ENCODE measurements at regions not wholly inside any gene's neighbourhood (a gene's known extent, or its start where the extent isn't known, plus 50 kb on each side); places are given as distances from the start of the nearest gene placed in this dataset.

GRCh38 chr13:44809190-44809589 is 180.1 kb downstream of the NUFIP1 start:
- no peak overlapping the region for H3K23ac ChIP-seq (ENCODE audit: low read length)
- WGBS (ENCODE audit: extremely low coverage, insufficient coverage, low lambda C conversion rate): no CpG with 5 or more reads among the region's 9 CpGs
- H3K36me3 ChIP-seq (ENCODE audit: control insufficient read depth, insufficient read depth, low read length): no peaks in the 10 kb centered on the region
- no peaks in the 10 kb centered on the region for H3K27me3 ChIP-seq (ENCODE audit: insufficient read depth, low read length, poor library complexity)
- no peaks in the 10 kb centered on the region for H3K4me1 ChIP-seq (ENCODE audit: control insufficient read depth, low read depth, low read length)
- H4K5ac ChIP-seq (ENCODE audit: low read length): no peak overlapping the region
- H2BK15ac ChIP-seq (replicated peaks; ENCODE audit: low read depth): no peak overlapping the region
- no peak overlapping the region for H3K4ac ChIP-seq (ENCODE audit: low read depth, low read length)
- no peaks in the 10 kb centered on the region for H3K79me1 ChIP-seq (ENCODE audit: low read length)
- H3K56ac ChIP-seq (ENCODE audit: low read length): no peak overlapping the region
- no peak overlapping the region for H3K4me3 ChIP-seq (ENCODE audit: low read length)
- H2BK120ac ChIP-seq (ENCODE audit: low read depth, low read length): no peak overlapping the region
- no peak overlapping the region for H3K4me2 ChIP-seq (ENCODE audit: low read length)
- no peak overlapping the region for H4K8ac ChIP-seq (ENCODE audit: low read depth, low read length)
- no peak overlapping the region for H2AK5ac ChIP-seq (ENCODE audit: low read length)
- no peak overlapping the region for H3K27ac ChIP-seq (ENCODE audit: low read depth, low read length)
- H2BK5ac ChIP-seq (ENCODE audit: low read length): no peak overlapping the region
- no peak overlapping the region for H3K18ac ChIP-seq (ENCODE audit: low read length)
- H3K79me2 ChIP-seq (ENCODE audit: control insufficient read depth, insufficient read depth, low read length): no peaks in the 10 kb centered on the region
- DNase-seq: no peak
- H3K9ac ChIP-seq (ENCODE audit: low read length): no peak overlapping the region

- Histone ChIP-seq H3K4me1 (ENCODE audit: control insufficient read depth, low read depth, low read length) (no peaks in the 10 kb centered on the region), H4K5ac (ENCODE audit: low read length) (no peak overlapping the region), H2AK5ac (ENCODE audit: low read length) (no peak overlapping the region), H2BK120ac (ENCODE audit: low read depth, low read length) (no peak overlapping the region), H4K8ac (ENCODE audit: low read depth, low read length) (no peak overlapping the region), H3K27me3 (ENCODE audit: insufficient read depth, low read length, poor library complexity) (no peaks in the 10 kb centered on the region), H3K9ac (ENCODE audit: low read length) (no peak overlapping the region), H3K56ac (ENCODE audit: low read length) (no peak overlapping the region), H2BK5ac (ENCODE audit: low read length) (no peak overlapping the region), H3K23ac (ENCODE audit: low read length) (no peak overlapping the region), H3K27ac (ENCODE audit: low read depth, low read length) (no peak overlapping the region), H3K4me3 (ENCODE audit: low read length) (no peak overlapping the region), H3K4ac (ENCODE audit: low read depth, low read length) (no peak overlapping the region), H2BK15ac (replicated peaks; ENCODE audit: low read depth) (no peak overlapping the region), H3K18ac (ENCODE audit: low read length) (no peak overlapping the region), H3K79me1 (ENCODE audit: low read length) (no peaks in the 10 kb centered on the region), H3K36me3 (ENCODE audit: control insufficient read depth, insufficient read depth, low read length) (no peaks in the 10 kb centered on the region), H3K79me2 (ENCODE audit: control insufficient read depth, insufficient read depth, low read length) (no peaks in the 10 kb centered on the region), H3K4me2 (ENCODE audit: low read length) (no peak overlapping the region)
- WGBS (ENCODE audit: extremely low coverage, insufficient coverage, low lambda C conversion rate): no CpG with 5 or more reads among the region's 1 CpG
- no peak for DNase-seq
Observed at GRCh38 chr13:44808185-44808584, 181.1 kb downstream of the NUFIP1 start.

GRCh38 chr13:44807449-44808034 is 181.7 kb downstream of the NUFIP1 start:
- no peak overlapping the region for H2BK5ac ChIP-seq (ENCODE audit: low read length)
- no peak overlapping the region for H3K4me2 ChIP-seq (ENCODE audit: low read length)
- H3K79me2 ChIP-seq (ENCODE audit: control insufficient read depth, insufficient read depth, low read length): no peaks in the 10 kb centered on the region
- no peak overlapping the region for H3K56ac ChIP-seq (ENCODE audit: low read length)
- no peak for DNase-seq
- H3K27ac ChIP-seq (ENCODE audit: low read depth, low read length): no peak overlapping the region
- H3K79me1 ChIP-seq (ENCODE audit: low read length): no peaks in the 10 kb centered on the region
- H2AK5ac ChIP-seq (ENCODE audit: low read length): no peak overlapping the region
- no peak overlapping the region for H2BK15ac ChIP-seq (replicated peaks; ENCODE audit: low read depth)
- no peaks in the 10 kb centered on the region for H3K36me3 ChIP-seq (ENCODE audit: control insufficient read depth, insufficient read depth, low read length)
- H3K23ac ChIP-seq (ENCODE audit: low read length): no peak overlapping the region
- H4K8ac ChIP-seq (ENCODE audit: low read depth, low read length): no peak overlapping the region
- H3K18ac ChIP-seq (ENCODE audit: low read length): no peak overlapping the region
- no peak overlapping the region for H2BK120ac ChIP-seq (ENCODE audit: low read depth, low read length)
- H4K5ac ChIP-seq (ENCODE audit: low read length): no peak overlapping the region
- H3K4me3 ChIP-seq (ENCODE audit: low read length): no peak overlapping the region
- H3K4me1 ChIP-seq (ENCODE audit: control insufficient read depth, low read depth, low read length): no peaks in the 10 kb centered on the region
- H3K4ac ChIP-seq (ENCODE audit: low read depth, low read length): no peak overlapping the region
- WGBS (ENCODE audit: extremely low coverage, insufficient coverage, low lambda C conversion rate): no CpG with 5 or more reads among the region's 5 CpGs
- no peak overlapping the region for H3K9ac ChIP-seq (ENCODE audit: low read length)
- no peaks in the 10 kb centered on the region for H3K27me3 ChIP-seq (ENCODE audit: insufficient read depth, low read length, poor library complexity)

- H3K4ac ChIP-seq (ENCODE audit: low read depth, low read length): no peak overlapping the region
- H3K4me2 ChIP-seq (ENCODE audit: low read length): no peak overlapping the region
- H3K18ac ChIP-seq (ENCODE audit: low read length): no peak overlapping the region
- no peaks in the 10 kb centered on the region for H3K79me1 ChIP-seq (ENCODE audit: low read length)
- H3K27ac ChIP-seq (ENCODE audit: low read depth, low read length): no peak overlapping the region
- H3K4me3 ChIP-seq (ENCODE audit: low read length): no peak overlapping the region
- no peak overlapping the region for H3K23ac ChIP-seq (ENCODE audit: low read length)
- no peaks in the 10 kb centered on the region for H3K27me3 ChIP-seq (ENCODE audit: insufficient read depth, low read length, poor library complexity)
- H4K8ac ChIP-seq (ENCODE audit: low read depth, low read length): no peak overlapping the region
- no CpG with 5 or more reads among the region's 10 CpGs for WGBS (ENCODE audit: extremely low coverage, insufficient coverage, low lambda C conversion rate)
- H3K79me2 ChIP-seq (ENCODE audit: control insufficient read depth, insufficient read depth, low read length): no peaks in the 10 kb centered on the region
- H4K5ac ChIP-seq (ENCODE audit: low read length): no peak overlapping the region
- H3K9ac ChIP-seq (ENCODE audit: low read length): no peak overlapping the region
- H2BK120ac ChIP-seq (ENCODE audit: low read depth, low read length): no peak overlapping the region
- no peak overlapping the region for H3K56ac ChIP-seq (ENCODE audit: low read length)
- no peak overlapping the region for H2AK5ac ChIP-seq (ENCODE audit: low read length)
- no peaks in the 10 kb centered on the region for H3K4me1 ChIP-seq (ENCODE audit: control insufficient read depth, low read depth, low read length)
- H2BK5ac ChIP-seq (ENCODE audit: low read length): no peak overlapping the region
- no peaks in the 10 kb centered on the region for H3K36me3 ChIP-seq (ENCODE audit: control insufficient read depth, insufficient read depth, low read length)
- no peak overlapping the region for H2BK15ac ChIP-seq (replicated peaks; ENCODE audit: low read depth)
- DNase-seq: no peak
Observed at GRCh38 chr13:44806826-44807225, 182.4 kb downstream of the NUFIP1 start.

GRCh38 chr13:44805585-44805984 is 183.7 kb downstream of the NUFIP1 start:
- DNase-seq: no peak
- no CpG with 5 or more reads among the region's 5 CpGs for WGBS (ENCODE audit: extremely low coverage, insufficient coverage, low lambda C conversion rate)
- Histone ChIP-seq H3K79me1 (ENCODE audit: low read length) (no peaks in the 10 kb centered on the region), H3K4ac (ENCODE audit: low read depth, low read length) (no peak overlapping the region), H3K23ac (ENCODE audit: low read length) (no peak overlapping the region), H4K8ac (ENCODE audit: low read depth, low read length) (no peak overlapping the region), H3K18ac (ENCODE audit: low read length) (no peak overlapping the region), H2BK15ac (replicated peaks; ENCODE audit: low read depth) (no peak overlapping the region), H3K4me2 (ENCODE audit: low read length) (no peak overlapping the region), H2BK120ac (ENCODE audit: low read depth, low read length) (no peak overlapping the region), H4K5ac (ENCODE audit: low read length) (no peak overlapping the region), H3K9ac (ENCODE audit: low read length) (no peak overlapping the region), H3K79me2 (ENCODE audit: control insufficient read depth, insufficient read depth, low read length) (no peaks in the 10 kb centered on the region), H3K4me1 (ENCODE audit: control insufficient read depth, low read depth, low read length) (no peaks in the 10 kb centered on the region), H2AK5ac (ENCODE audit: low read length) (no peak overlapping the region), H3K36me3 (ENCODE audit: control insufficient read depth, insufficient read depth, low read length) (no peaks in the 10 kb centered on the region), H3K4me3 (ENCODE audit: low read length) (no peak overlapping the region), H3K27ac (ENCODE audit: low read depth, low read length) (no peak overlapping the region), H2BK5ac (ENCODE audit: low read length) (no peak overlapping the region), H3K27me3 (ENCODE audit: insufficient read depth, low read length, poor library complexity) (no peaks in the 10 kb centered on the region), H3K56ac (ENCODE audit: low read length) (no peak overlapping the region)

- Histone ChIP-seq H3K4ac (ENCODE audit: low read depth, low read length) (no peak overlapping the region), H3K4me2 (ENCODE audit: low read length) (no peak overlapping the region), H3K36me3 (ENCODE audit: control insufficient read depth, insufficient read depth, low read length) (no peaks in the 10 kb centered on the region), H3K23ac (ENCODE audit: low read length) (no peak overlapping the region), H3K27ac (ENCODE audit: low read depth, low read length) (no peak overlapping the region), H2BK120ac (ENCODE audit: low read depth, low read length) (no peak overlapping the region), H3K18ac (ENCODE audit: low read length) (no peak overlapping the region), H3K27me3 (ENCODE audit: insufficient read depth, low read length, poor library complexity) (no peaks in the 10 kb centered on the region), H3K4me3 (ENCODE audit: low read length) (no peak overlapping the region), H2BK15ac (replicated peaks; ENCODE audit: low read depth) (no peak overlapping the region), H3K9ac (ENCODE audit: low read length) (no peak overlapping the region), H4K8ac (ENCODE audit: low read depth, low read length) (no peak overlapping the region), H3K56ac (ENCODE audit: low read length) (no peak overlapping the region), H3K79me1 (ENCODE audit: low read length) (no peaks in the 10 kb centered on the region), H2BK5ac (ENCODE audit: low read length) (no peak overlapping the region), H4K5ac (ENCODE audit: low read length) (no peak overlapping the region), H3K79me2 (ENCODE audit: control insufficient read depth, insufficient read depth, low read length) (no peaks in the 10 kb centered on the region), H3K4me1 (ENCODE audit: control insufficient read depth, low read depth, low read length) (no peaks in the 10 kb centered on the region), H2AK5ac (ENCODE audit: low read length) (no peak overlapping the region)
- no peak for DNase-seq
- no CpG with 5 or more reads among the region's 4 CpGs for WGBS (ENCODE audit: extremely low coverage, insufficient coverage, low lambda C conversion rate)
Observed at GRCh38 chr13:44803390-44803789, 185.9 kb downstream of the NUFIP1 start.
